Sigmoid colon (tissue), 3 donors: ENCODE measurements at regions not wholly inside any gene's neighbourhood (a gene's known extent, or its start where the extent isn't known, plus 50 kb on each side); places are given as distances from the start of the nearest gene placed in this dataset.

Source experiments
- POLR2A ChIP-seq, 2 donors: fragments of 450-650 bp; IDR thresholded peaks; one replicate each; pipeline ENCODE4 v1.6.1; 2016; ENCODE audit warnings: antibody characterized with exemption in 2 of 2, mild to moderate bottlenecking in 2 of 2, moderate library complexity in 2 of 2
- TF ChIP-seq, protein P1 (sequence below), 4 experiments: fragments of 450-650 bp in 3 of 4; fragments of 200-600 bp in 1 of 4; IDR thresholded peaks; one replicate each; pipeline ENCODE4 v1.5.1; 2016 to 2019; ENCODE audit warnings: antibody characterized with exemption in 4 of 4, mild to moderate bottlenecking in 3 of 4, moderate library complexity in 2 of 4

GRCh38 chr20:4443016-4443415, 193.9 kb upstream of the ADRA1D start:
- TF ChIP-seq, protein P1, sequence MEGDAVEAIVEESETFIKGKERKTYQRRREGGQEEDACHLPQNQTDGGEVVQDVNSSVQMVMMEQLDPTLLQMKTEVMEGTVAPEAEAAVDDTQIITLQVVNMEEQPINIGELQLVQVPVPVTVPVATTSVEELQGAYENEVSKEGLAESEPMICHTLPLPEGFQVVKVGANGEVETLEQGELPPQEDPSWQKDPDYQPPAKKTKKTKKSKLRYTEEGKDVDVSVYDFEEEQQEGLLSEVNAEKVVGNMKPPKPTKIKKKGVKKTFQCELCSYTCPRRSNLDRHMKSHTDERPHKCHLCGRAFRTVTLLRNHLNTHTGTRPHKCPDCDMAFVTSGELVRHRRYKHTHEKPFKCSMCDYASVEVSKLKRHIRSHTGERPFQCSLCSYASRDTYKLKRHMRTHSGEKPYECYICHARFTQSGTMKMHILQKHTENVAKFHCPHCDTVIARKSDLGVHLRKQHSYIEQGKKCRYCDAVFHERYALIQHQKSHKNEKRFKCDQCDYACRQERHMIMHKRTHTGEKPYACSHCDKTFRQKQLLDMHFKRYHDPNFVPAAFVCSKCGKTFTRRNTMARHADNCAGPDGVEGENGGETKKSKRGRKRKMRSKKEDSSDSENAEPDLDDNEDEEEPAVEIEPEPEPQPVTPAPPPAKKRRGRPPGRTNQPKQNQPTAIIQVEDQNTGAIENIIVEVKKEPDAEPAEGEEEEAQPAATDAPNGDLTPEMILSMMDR (IDR thresholded peaks at IDR 0.05), result no peak
- no peak for TF ChIP-seq POLR2A (IDR thresholded peaks at IDR 0.05)
